ENCODE measurements at regions not wholly inside any gene's neighbourhood (a gene's known extent, or its start where the extent isn't known, plus 50 kb on each side); places are given as distances from the start of the nearest gene placed in this dataset.

- no peak for TF ChIP-seq CTCF (IDR thresholded peaks at IDR 0.05)
- no peak for TF ChIP-seq EP300 (IDR thresholded peaks at IDR 0.05)
Observed at GRCh38 chr4:36779601-36780000, 464.9 kb upstream of the NWD2 start.
